Panc1 (cell line): ENCODE measurements at regions not wholly inside any gene's neighbourhood (a gene's known extent, or its start where the extent isn't known, plus 50 kb on each side); places are given as distances from the start of the nearest gene placed in this dataset.

Experiments
- ATAC-seq: fragments of 200-7000 bp; cut with Tn5 transposase; 2 replicates; pipeline ENCODE4 v1.9.1; 2020; ENCODE audit warnings: mild to moderate bottlenecking, moderate library complexity
- BruUV-seq: library from RNA; stranded (reverse); fragments of 400-500 nt; replicated peaks from 2 replicates; lab custom pipeline; 2021; lab: Mats Ljungman, UMichigan
- CTCF ChIA-PET: fragments of 300-600 bp; sonication (Branson Sonifier 250); formaldehyde crosslinking; loops from one replicate; lab custom pipeline; 2022; ENCODE audit warnings: antibody characterized with exemption; lab: Charles Lee
- POLR2A ChIA-PET: fragments of 300-600 bp; sonication (Branson Sonifier 250); formaldehyde crosslinking; loops from one replicate; lab custom pipeline; 2022; ENCODE audit warnings: antibody characterized with exemption; lab: Charles Lee
- DNase-seq: peaks from one replicate; pipeline ENCODE4 v3.0.0-alpha.2; 2010; ENCODE audit warnings: low read depth, low spot score
- H3K27ac ChIP-seq: 2 replicates; pipeline ENCODE4 v1.5.1; 2011; ENCODE audit warnings: mild to moderate bottlenecking, low read length, inconsistent platforms
- H3K27me3 ChIP-seq: fragments of 200-500 bp; sonication (Bioruptor generic); 2 replicates; pipeline ENCODE4 v1.6.0; 2014; ENCODE audit warnings: low read length, inconsistent platforms; ENCODE audit not compliant: control insufficient read depth, insufficient read depth
- H3K36me3 ChIP-seq: fragments of 200-500 bp; sonication (Bioruptor generic); 2 replicates; pipeline ENCODE4 v1.5.1; 2014; ENCODE audit warnings: inconsistent platforms, mild to moderate bottlenecking, low read length, moderate library complexity; ENCODE audit not compliant: control insufficient read depth, insufficient read depth
- H3K4me1 ChIP-seq: 2 replicates; pipeline ENCODE4 v1.5.1; 2011; ENCODE audit warnings: inconsistent platforms, mild to moderate bottlenecking, low read length, moderate library complexity; ENCODE audit not compliant: control insufficient read depth, insufficient read depth
- H3K4me3 ChIP-seq, 2 experiments: 2 replicates each; pipeline ENCODE4 v1.5.1; 2011 to 2012; ENCODE audit warnings: low read depth in 2 of 2, low read length in 2 of 2, mild to moderate bottlenecking in 2 of 2, inconsistent platforms in 1 of 2, moderate library complexity in 1 of 2
- H3K9me3 ChIP-seq: fragments of 200-500 bp; sonication (Bioruptor generic); 2 replicates; pipeline ENCODE4 v1.5.1; 2014; ENCODE audit warnings: low read depth, mild to moderate bottlenecking, inconsistent platforms, low read length, moderate library complexity; ENCODE audit not compliant: control insufficient read depth, insufficient read depth
- CTCF ChIP-seq: fragments of 450-650 bp; IDR thresholded peaks from 2 replicates; pipeline ENCODE4 v1.5.1; 2017; ENCODE audit warnings: mild to moderate bottlenecking
- POLR2AphosphoS5 ChIP-seq: IDR thresholded peaks from 2 replicates; pipeline ENCODE4 v1.6.1; 2012; ENCODE audit warnings: mild to moderate bottlenecking, low read depth, low read length, moderate library complexity
- REST ChIP-seq, 2 experiments: IDR thresholded peaks; 2 replicates each; pipeline ENCODE4 v1.6.1; 2011 to 2012; ENCODE audit warnings: low read depth in 2 of 2, control low read depth in 1 of 2, low read length in 1 of 2, mild to moderate bottlenecking in 1 of 2, moderate library complexity in 1 of 2; ENCODE audit not compliant: insufficient read depth in 1 of 2
- SIN3A ChIP-seq: IDR thresholded peaks from 2 replicates; pipeline ENCODE4 v1.6.1; 2012; ENCODE audit warnings: low read depth, mild to moderate bottlenecking, low read length, moderate library complexity, borderline replicate concordance; ENCODE audit not compliant: insufficient read depth
- TCF7L2 ChIP-seq: IDR thresholded peaks from 2 replicates; pipeline ENCODE4 v1.6.1; 2011; ENCODE audit warnings: mild to moderate bottlenecking, low read depth, low read length, inconsistent platforms
- in situ Hi-C: cut with HindIII; loops from 2 replicates; pipeline ENCODE4 v1.10.0; 2016; ENCODE audit warnings: low sequenced_read_pairs, low pct_unique_long_range_greater_than_20kb
- intact Hi-C: fragments of 100-400 bp; cut with micrococcal nuclease; formaldehyde crosslinking; loops from one replicate; pipeline ENCODE4 v1.10.0; 2022; ENCODE audit not compliant: unreplicated experiment

- POLR2A ChIA-PET, result no interaction called here
- in situ Hi-C loops, result no loop called here
- no peak for ATAC-seq
Observed at GRCh38 chrX:82711457-82711856, 796.6 kb upstream of the POU3F4 start.

GRCh38 chrX:82721891-82722290, 786.2 kb upstream of the POU3F4 start:
- in situ Hi-C loops, result no loop called here
- DNase-seq (no peak), ATAC-seq (no peak)
- Histone ChIP-seq H3K27me3 (no peaks in the 10 kb centered on the region), H3K4me1 (no peaks in the 10 kb centered on the region), H3K27ac (no peak overlapping the region), H3K9me3 (no peaks in the 10 kb centered on the region), H3K36me3 (no peaks in the 10 kb centered on the region; the same call in 1 of the 2 replicates), H3K4me3 (no peak overlapping the region)
- TF ChIP-seq TCF7L2, result no peak
- TF ChIP-seq SIN3A, result no peak
- no peak for TF ChIP-seq CTCF
- TF ChIP-seq REST (IDR thresholded peaks at IDR 0.05; ENCODE audit: insufficient read depth in 1 of 2, low read depth in 2 of 2, low read length in 1 of 2), result no peak
- no peak for TF ChIP-seq POLR2AphosphoS5
- BruUV-seq, result no TSS peak
- ChIA-PET CTCF (no interaction called here), POLR2A (no interaction called here)
- intact Hi-C loops, result no loop called here

More at GRCh38 chrX:82711457-82711856, 796.6 kb upstream of the POU3F4 start:
- TF ChIP-seq CTCF (no peak), TCF7L2 (no peak), POLR2AphosphoS5 (no peak), SIN3A (no peak), REST (IDR thresholded peaks at IDR 0.05; ENCODE audit: insufficient read depth in 1 of 2, low read depth in 2 of 2, low read length in 1 of 2) (no peak)
- H3K36me3 ChIP-seq, result no peaks in the 10 kb centered on the region
- H3K4me1 ChIP-seq, result no peaks in the 10 kb centered on the region
- no peaks in the 10 kb centered on the region for H3K27me3 ChIP-seq
- intact Hi-C loops, result no loop called here
- no peak overlapping the region for H3K4me3 ChIP-seq
- DNase-seq, result no peak
- no peak overlapping the region for H3K27ac ChIP-seq
- no TSS peak for BruUV-seq
- CTCF ChIA-PET, result no interaction called here
- no peaks in the 10 kb centered on the region for H3K9me3 ChIP-seq
